Fibroblast of lung (primary cell): ENCODE measurements at regions not wholly inside any gene's neighbourhood (a gene's known extent, or its start where the extent isn't known, plus 50 kb on each side); places are given as distances from the start of the nearest gene placed in this dataset.
A peak's percentile ranks its signal among the peaks of the same experiment; 100 is the strongest.

Source experiments
- DNase-seq, 2 donors: peaks; one replicate each; pipeline versions ENCODE4 v3.0.0 to v3.0.0-alpha.2; 2010; ENCODE audit warnings: low read depth in 2 of 2
- H2AFZ ChIP-seq: 2 replicates; pipeline ENCODE4 v1.5.1; 2012; ENCODE audit warnings: low read length, control low read depth, inconsistent platforms
- H3K27ac ChIP-seq: 2 replicates; pipeline ENCODE4 v1.5.1; 2011; ENCODE audit warnings: low read length, control low read depth; ENCODE audit not compliant: insufficient read depth
- H3K27me3 ChIP-seq: 2 replicates; pipeline ENCODE4 v1.5.1; 2011; ENCODE audit warnings: mild to moderate bottlenecking, low read length; ENCODE audit not compliant: control insufficient read depth, insufficient read depth
- H3K36me3 ChIP-seq: 2 replicates; pipeline ENCODE4 v1.5.1; 2011; ENCODE audit warnings: low read length; ENCODE audit not compliant: control insufficient read depth, insufficient read depth
- H3K4me1 ChIP-seq: 2 replicates; pipeline ENCODE4 v1.5.1; 2011; ENCODE audit warnings: low read length; ENCODE audit not compliant: control insufficient read depth, insufficient read depth; ENCODE audit errors: extremely low read depth
- H3K4me2 ChIP-seq: 2 replicates; pipeline ENCODE4 v1.5.1; 2011; ENCODE audit warnings: low read length, control low read depth; ENCODE audit not compliant: insufficient read depth; ENCODE audit errors: extremely low read depth
- H3K4me3 ChIP-seq, 4 experiments: fragments of 200-600 bp in 1 of 4; sonication (generic) in 1 of 4; replicated peaks in 1 of 4; 2 replicates each; pipeline ENCODE4 v1.5.1; 2011 to 2016; ENCODE audit warnings: low read length in 4 of 4, low read depth in 3 of 4, mild to moderate bottlenecking in 3 of 4, control low read depth in 2 of 4, inconsistent platforms in 1 of 4, mixed read lengths in 1 of 4; ENCODE audit not compliant: insufficient read depth in 1 of 4; ENCODE audit errors: control extremely low read depth in 1 of 4
- H3K79me2 ChIP-seq: 2 replicates; pipeline ENCODE4 v1.5.1; 2012; ENCODE audit warnings: mild to moderate bottlenecking, low read length, inconsistent platforms; ENCODE audit not compliant: control insufficient read depth, insufficient read depth
- H3K9ac ChIP-seq: 2 replicates; pipeline ENCODE4 v1.5.1; 2011; ENCODE audit warnings: mild to moderate bottlenecking, low read length, control low read depth; ENCODE audit not compliant: insufficient read depth
- H3K9me3 ChIP-seq: 2 replicates; pipeline ENCODE4 v1.5.1; 2012; ENCODE audit warnings: low read depth, low read length; ENCODE audit not compliant: control insufficient read depth, insufficient read depth
- H4K20me1 ChIP-seq: 2 replicates; pipeline ENCODE4 v1.5.1; 2011; ENCODE audit warnings: low read length; ENCODE audit not compliant: control insufficient read depth, insufficient read depth; ENCODE audit errors: extremely low read depth
- CTCF ChIP-seq, 2 donors: IDR thresholded peaks in 1 of 2; conservative IDR thresholded peaks in 1 of 2; 1 replicate in 1 of 2; 2 replicates in 1 of 2; pipeline ENCODE4 v1.5.1; 2011 to 2012; ENCODE audit warnings: low read length in 2 of 2, control low read depth in 1 of 2, inconsistent platforms in 1 of 2, low read depth in 1 of 2, mild to moderate bottlenecking in 1 of 2
- EZH2 ChIP-seq: IDR thresholded peaks from 2 replicates; pipeline ENCODE4 v1.5.1; 2012; ENCODE audit warnings: low read length, control low read depth, mild to moderate bottlenecking; ENCODE audit errors: missing control alignments

GRCh38 chr16:59552164-59552563, 818.0 kb upstream of the GOT2 start:
- no peaks in the 10 kb centered on the region for H3K4me1 ChIP-seq
- DNase-seq = no peak
- H4K20me1 ChIP-seq = no peaks in the 10 kb centered on the region

DNA sequence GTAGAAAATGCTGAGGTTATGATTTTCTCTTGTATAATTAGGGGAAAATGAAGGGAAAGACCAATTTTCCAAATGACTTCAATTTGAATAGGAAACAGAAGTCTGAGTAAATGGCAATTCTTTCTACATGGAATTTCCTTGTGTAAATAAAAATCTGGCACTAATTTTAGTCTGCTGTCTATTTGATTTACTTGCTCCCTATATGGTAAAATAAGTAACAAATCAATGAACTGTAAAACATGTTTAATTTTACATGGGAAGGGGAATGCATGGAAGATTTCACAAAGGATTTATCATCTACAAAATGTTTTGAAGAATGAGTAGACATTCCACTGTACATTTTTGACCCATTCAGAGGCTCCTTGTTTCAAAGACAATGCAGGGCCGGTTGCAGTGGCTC, 811.6 kb upstream of the GOT2 start:
- H3K9me3 ChIP-seq = no peaks in the 10 kb centered on the region
- no peaks in the 10 kb centered on the region for H3K27me3 ChIP-seq
- no peak overlapping the region for H2AFZ ChIP-seq
- no peak overlapping the region for H3K9ac ChIP-seq
- H3K27ac ChIP-seq = no peak overlapping the region
- H3K36me3 ChIP-seq = no peaks in the 10 kb centered on the region
- peak in 1 of 2 donors; percentile 52 for DNase-seq
- no peaks in the 10 kb centered on the region for H4K20me1 ChIP-seq
- H3K4me1 ChIP-seq = no peaks in the 10 kb centered on the region
- H3K4me3 ChIP-seq = no peak overlapping the region
- no peak for TF ChIP-seq CTCF (conservative IDR thresholded peaks at IDR 0.05 in 1 of 2, IDR thresholded peaks at IDR 0.05 in 1 of 2; ENCODE audit: low read depth in 1 of 2, low read length in 2 of 2)
- TF ChIP-seq EZH2 = no peak
- H3K4me2 ChIP-seq = no peak overlapping the region
- H3K79me2 ChIP-seq = no peaks in the 10 kb centered on the region

More at GRCh38 chr16:59552164-59552563, 818.0 kb upstream of the GOT2 start:
- Histone ChIP-seq H3K79me2 (no peaks in the 10 kb centered on the region), H2AFZ (no peak overlapping the region), H3K27me3 (no peaks in the 10 kb centered on the region), H3K36me3 (no peaks in the 10 kb centered on the region), H3K27ac (no peak overlapping the region), H3K4me3 (no peak overlapping the region), H3K9me3 (no peaks in the 10 kb centered on the region), H3K9ac (no peak overlapping the region), H3K4me2 (no peak overlapping the region)
- TF ChIP-seq EZH2 (no peak), CTCF (conservative IDR thresholded peaks at IDR 0.05 in 1 of 2, IDR thresholded peaks at IDR 0.05 in 1 of 2; ENCODE audit: low read depth in 1 of 2, low read length in 2 of 2) (no peak)

DNA sequence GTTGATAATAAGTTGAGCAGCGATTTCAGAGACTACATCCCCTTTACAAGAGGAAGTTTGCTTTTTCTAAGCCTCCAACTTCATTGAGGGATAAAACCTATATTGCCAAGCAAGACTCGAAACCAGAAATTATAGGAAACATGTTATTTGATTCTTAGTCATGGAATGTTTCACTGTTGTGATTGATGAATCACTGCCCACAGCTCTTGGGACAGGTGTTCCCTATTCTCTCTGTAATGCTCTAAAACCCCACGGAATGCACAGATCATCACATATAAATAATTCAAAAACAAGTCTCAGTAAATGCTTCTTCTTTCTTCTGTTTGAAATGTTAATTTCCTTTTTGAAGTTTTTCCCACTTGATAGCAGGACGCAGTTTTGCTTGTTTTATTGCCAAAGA, 809.5 kb upstream of the GOT2 start:
- Histone ChIP-seq H3K4me2 (no peak overlapping the region), H3K79me2 (no peaks in the 10 kb centered on the region), H3K27me3 (no peaks in the 10 kb centered on the region), H3K9ac (no peak overlapping the region), H3K4me1 (no peaks in the 10 kb centered on the region), H3K9me3 (no peaks in the 10 kb centered on the region), H3K4me3 (no peak overlapping the region), H3K36me3 (no peaks in the 10 kb centered on the region), H4K20me1 (no peaks in the 10 kb centered on the region), H2AFZ (no peak overlapping the region), H3K27ac (no peak overlapping the region)
- TF ChIP-seq CTCF (conservative IDR thresholded peaks at IDR 0.05 in 1 of 2, IDR thresholded peaks at IDR 0.05 in 1 of 2; ENCODE audit: low read depth in 1 of 2, low read length in 2 of 2) = no peak
- DNase-seq = peak; percentile 11 to 96
